GM19372 (cell line): ENCODE measurements at regions not wholly inside any gene's neighbourhood (a gene's known extent, or its start where the extent isn't known, plus 50 kb on each side); places are given as distances from the start of the nearest gene placed in this dataset.

ENCODE experiments used
- ATAC-seq: cut with Tn5 transposase; IDR thresholded peaks from one replicate; pipeline ENCODE4 v1.9.1; 2021; ENCODE audit warnings: mild to moderate bottlenecking, low read depth, moderate library complexity; ENCODE audit not compliant: unreplicated experiment

- ATAC-seq: no peak
Measured at GRCh38 chr20:39188266-39188765, 226.2 kb downstream of the DHX35 start.

GRCh38 chr20:39181490-39181889 lies 219.3 kb downstream of the DHX35 start:
- no peak for ATAC-seq

GRCh38 chr20:39176457-39176856 lies 214.3 kb downstream of the DHX35 start:
- ATAC-seq: no peak

GRCh38 chr20:39170896-39171463 lies 208.8 kb downstream of the DHX35 start:
- no peak for ATAC-seq

- no peak for ATAC-seq
Measured at GRCh38 chr20:39165099-39165498, 203.0 kb downstream of the DHX35 start.

- no peak for ATAC-seq
Measured at GRCh38 chr20:39164642-39165041, 202.5 kb downstream of the DHX35 start.

GRCh38 chr20:39163993-39164392 lies 201.8 kb downstream of the DHX35 start:
- no peak for ATAC-seq

- no peak for ATAC-seq
Measured at GRCh38 chr20:39161900-39162299, 199.8 kb downstream of the DHX35 start.

- ATAC-seq: no peak
Measured at GRCh38 chr20:39155971-39156370, 193.8 kb downstream of the DHX35 start.

- no peak for ATAC-seq
Measured at GRCh38 chr20:39152742-39153141, 190.6 kb downstream of the DHX35 start.

- ATAC-seq: no peak
Measured at GRCh38 chr20:39152126-39152525, 190.0 kb downstream of the DHX35 start.

GRCh38 chr20:39150501-39150900 lies 188.4 kb downstream of the DHX35 start:
- no peak for ATAC-seq

- no peak for ATAC-seq
Measured at GRCh38 chr20:39146394-39146793, 184.2 kb downstream of the DHX35 start.

GRCh38 chr20:39145921-39146320 lies 183.8 kb downstream of the DHX35 start:
- no peak for ATAC-seq

GRCh38 chr20:39144757-39145156 lies 182.6 kb downstream of the DHX35 start:
- ATAC-seq: no peak

GRCh38 chr20:39142407-39143096 lies 180.4 kb downstream of the DHX35 start:
- ATAC-seq: no peak

GRCh38 chr20:39137299-39137698 lies 175.2 kb downstream of the DHX35 start:
- no peak for ATAC-seq

GRCh38 chr20:39136798-39137197 lies 174.7 kb downstream of the DHX35 start:
- no peak for ATAC-seq

GRCh38 chr20:39135885-39136544 lies 173.9 kb downstream of the DHX35 start:
- no peak for ATAC-seq

GRCh38 chr20:39133201-39133600 lies 171.1 kb downstream of the DHX35 start:
- no peak for ATAC-seq

- no peak for ATAC-seq
Measured at GRCh38 chr20:39132511-39132910, 170.4 kb downstream of the DHX35 start.

- no peak for ATAC-seq
Measured at GRCh38 chr20:39132093-39132492, 169.9 kb downstream of the DHX35 start.
